ENCODE measurements at regions not wholly inside any gene's neighbourhood (a gene's known extent, or its start where the extent isn't known, plus 50 kb on each side); places are given as distances from the start of the nearest gene placed in this dataset.

GRCh38 chrX:40511258-40511657, 69.5 kb upstream of the ATP6AP2 start:
- CTCF ChIA-PET: no interaction called here

DNA sequence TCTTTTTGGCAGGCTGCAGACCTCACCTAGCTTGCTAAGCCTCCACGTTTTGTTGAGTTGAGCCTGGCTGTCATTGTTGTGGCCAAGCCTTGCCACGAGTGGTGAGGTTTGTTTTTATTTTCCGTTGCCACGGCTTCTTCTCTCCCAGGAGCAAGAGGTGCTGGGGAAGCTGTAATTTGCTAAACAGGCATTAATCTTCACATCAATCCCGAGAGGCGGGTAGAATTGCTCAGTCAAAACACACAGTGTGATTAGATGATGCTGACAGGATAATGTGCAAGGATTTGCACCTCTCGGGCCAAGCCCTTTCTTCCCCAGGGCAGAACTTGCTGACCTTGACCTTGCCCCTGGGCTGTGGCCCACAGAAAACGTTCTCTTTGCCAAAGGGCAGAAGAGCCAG, 72.2 kb upstream of the ATP6AP2 start:
- ChIA-PET POLR2A (ENCODE audit: unreplicated experiment) (no interaction called here), CTCF (no interaction called here)
- Histone ChIP-seq H2AFZ (no peak overlapping the region), H3K9me3 (ENCODE audit: insufficient read depth, low read depth) (no peaks in the 10 kb centered on the region), H3K36me3 (ENCODE audit: low read depth) (no peaks in the 10 kb centered on the region), H3K9me2 (ENCODE audit: insufficient read depth) (no peaks in the 10 kb centered on the region), H3K27ac (no peak overlapping the region), H3K4me2 (no peak overlapping the region), H3K4me1 (replicated peaks; ENCODE audit: insufficient read depth) (no peaks in the 10 kb centered on the region), H4K20me1 (ENCODE audit: insufficient read depth) (no peaks in the 10 kb centered on the region), H3K79me2 (ENCODE audit: low read depth) (no peaks in the 10 kb centered on the region), H3K4me3 (no peak overlapping the region), H3F3A (ENCODE audit: insufficient read depth, low read depth) (no peaks in the 10 kb centered on the region), H3K27me3 (ENCODE audit: insufficient read depth, low read depth) (no peaks in the 10 kb centered on the region)
- intact Hi-C loops (cut with micrococcal nuclease; ENCODE audit: unreplicated experiment): no loop called here
- DNase-seq: no peak
- BruUV-seq (replicated peaks): no TSS peak
- TF ChIP-seq EZH2 (IDR thresholded peaks at IDR 0.05; ENCODE audit: low read depth) (no peak), CTCF (conservative IDR thresholded peaks at IDR 0.05) (no peak)

More at GRCh38 chrX:40511258-40511657, 69.5 kb upstream of the ATP6AP2 start:
- H4K20me1 ChIP-seq (ENCODE audit: insufficient read depth): no peaks in the 10 kb centered on the region
- H3K9me2 ChIP-seq (ENCODE audit: insufficient read depth): no peaks in the 10 kb centered on the region
- BruUV-seq (replicated peaks): no TSS peak
- H3K27ac ChIP-seq: no peak overlapping the region
- no peak overlapping the region for H2AFZ ChIP-seq
- TF ChIP-seq EZH2 (IDR thresholded peaks at IDR 0.05; ENCODE audit: low read depth) (no peak), CTCF (conservative IDR thresholded peaks at IDR 0.05) (no peak)
- intact Hi-C loops (cut with micrococcal nuclease; ENCODE audit: unreplicated experiment): no loop called here
- no peak overlapping the region for H3K4me3 ChIP-seq
- H3K9me3 ChIP-seq (ENCODE audit: insufficient read depth, low read depth): no peaks in the 10 kb centered on the region
- H3K27me3 ChIP-seq (ENCODE audit: insufficient read depth, low read depth): no peaks in the 10 kb centered on the region
- POLR2A ChIA-PET (ENCODE audit: unreplicated experiment): no interaction called here
- H3K4me2 ChIP-seq: no peak overlapping the region
- no peaks in the 10 kb centered on the region for H3F3A ChIP-seq (ENCODE audit: insufficient read depth, low read depth)
- DNase-seq: no peak
- no peaks in the 10 kb centered on the region for H3K4me1 ChIP-seq (replicated peaks; ENCODE audit: insufficient read depth)
- H3K79me2 ChIP-seq (ENCODE audit: low read depth): no peaks in the 10 kb centered on the region
- H3K36me3 ChIP-seq (ENCODE audit: low read depth): no peaks in the 10 kb centered on the region

- POLR2A ChIA-PET (ENCODE audit: unreplicated experiment): interaction anchor here (0.6 kb wide), 1 partner anchor 112 kb away, joined by 4 read pairs; no protein-coding TSS in a partner anchor
- Histone ChIP-seq H3F3A (ENCODE audit: insufficient read depth, low read depth) (no peaks in the 10 kb centered on the region), H3K4me1 (replicated peaks; ENCODE audit: insufficient read depth) (no peaks in the 10 kb centered on the region), H3K9me2 (ENCODE audit: insufficient read depth) (no peaks in the 10 kb centered on the region), H2AFZ (no peak overlapping the region), H3K27ac (no peak overlapping the region), H3K9me3 (ENCODE audit: insufficient read depth, low read depth) (no peaks in the 10 kb centered on the region), H3K79me2 (ENCODE audit: low read depth) (no peaks in the 10 kb centered on the region), H3K27me3 (ENCODE audit: insufficient read depth, low read depth) (no peaks in the 10 kb centered on the region), H4K20me1 (ENCODE audit: insufficient read depth) (no peaks in the 10 kb centered on the region), H3K4me3 (no peak overlapping the region), H3K36me3 (ENCODE audit: low read depth) (no peaks in the 10 kb centered on the region), H3K4me2 (no peak overlapping the region)
- no TSS peak for BruUV-seq (replicated peaks)
- TF ChIP-seq EZH2 (IDR thresholded peaks at IDR 0.05; ENCODE audit: low read depth) (no peak), CTCF (conservative IDR thresholded peaks at IDR 0.05) (no peak)
- intact Hi-C loops (cut with micrococcal nuclease; ENCODE audit: unreplicated experiment): no loop called here
- DNase-seq: no peak
- CTCF ChIA-PET: no interaction called here
These were observed 74.4 kb upstream of the ATP6AP2 start for GRCh38 chrX:40506201-40506985.

Measured in PC-9 (cell line).